Activated T-cell treated with anti-CD3 and anti-CD28 coated beads for 4 hours (primary cell): ENCODE measurements at regions not wholly inside any gene's neighbourhood (a gene's known extent, or its start where the extent isn't known, plus 50 kb on each side); places are given as distances from the start of the nearest gene placed in this dataset.
"Not testable (repeated sequence)": the region's sequence is repeated elsewhere in the genome, so short reads cannot be mapped to it uniquely, and the experiment has no call there.

ENCODE experiments used
- DNase-seq: peaks from one replicate; pipeline ENCODE4 v3.0.0-alpha.2; 2020

- no peak for DNase-seq
Measured at GRCh38 chr2:239831001-239831731, 194.0 kb downstream of the NDUFA10 start.

- DNase-seq: no peak
Measured at GRCh38 chr2:239830121-239831000, 194.8 kb downstream of the NDUFA10 start.

- no peak for DNase-seq
Measured at GRCh38 chr2:239829326-239829725, 195.8 kb downstream of the NDUFA10 start.

GRCh38 chr2:239828973-239829275 is 196.2 kb downstream of the NDUFA10 start:
- not testable (repeated sequence) for DNase-seq

- DNase-seq: no peak
Measured at GRCh38 chr2:239828192-239828972, 196.8 kb downstream of the NDUFA10 start.

- no peak for DNase-seq
Measured at GRCh38 chr2:239827523-239827890, 197.6 kb downstream of the NDUFA10 start.

GRCh38 chr2:239826786-239827522 is 198.2 kb downstream of the NDUFA10 start:
- no peak for DNase-seq

GRCh38 chr2:239826376-239826775 is 198.8 kb downstream of the NDUFA10 start:
- DNase-seq: no peak

- no peak for DNase-seq
Measured at GRCh38 chr2:239825705-239825979, 199.5 kb downstream of the NDUFA10 start.

- DNase-seq: no peak
Measured at GRCh38 chr2:239824866-239825704, 200.1 kb downstream of the NDUFA10 start.

GRCh38 chr2:239824046-239824694 is 201.0 kb downstream of the NDUFA10 start:
- no peak for DNase-seq

- DNase-seq: no peak
Measured at GRCh38 chr2:239822146-239822831, 202.9 kb downstream of the NDUFA10 start.

- DNase-seq: no peak
Measured at GRCh38 chr2:239821694-239822075, 203.5 kb downstream of the NDUFA10 start.

- DNase-seq: no peak
Measured at GRCh38 chr2:239820836-239821693, 204.1 kb downstream of the NDUFA10 start.

- no peak for DNase-seq
Measured at GRCh38 chr2:239819974-239820555, 205.1 kb downstream of the NDUFA10 start.

GRCh38 chr2:239819091-239819973 is 205.8 kb downstream of the NDUFA10 start:
- DNase-seq: no peak

- no peak for DNase-seq
Measured at GRCh38 chr2:239818531-239819011, 206.6 kb downstream of the NDUFA10 start.

- no peak for DNase-seq
Measured at GRCh38 chr2:239818086-239818485, 207.1 kb downstream of the NDUFA10 start.
